ENCODE measurements at regions not wholly inside any gene's neighbourhood (a gene's known extent, or its start where the extent isn't known, plus 50 kb on each side); places are given as distances from the start of the nearest gene placed in this dataset.

DNA sequence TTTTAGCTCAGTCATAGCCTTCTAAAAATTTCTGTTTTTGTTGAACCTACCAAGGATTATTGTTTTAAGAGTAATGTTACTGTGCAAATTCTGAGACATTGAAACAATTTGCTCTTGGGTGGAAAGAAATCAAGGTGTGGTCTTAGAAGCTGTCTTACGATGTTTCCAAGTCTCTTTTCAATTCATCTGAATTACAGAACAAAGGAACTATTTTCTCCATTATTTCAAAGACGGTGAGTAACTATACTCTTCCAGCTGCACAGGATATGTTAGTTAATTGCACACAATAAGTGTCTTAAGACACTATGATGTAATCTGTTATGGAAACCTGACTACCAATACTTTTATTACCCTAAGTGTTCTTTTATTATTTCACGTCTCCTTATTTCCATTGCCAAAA lies 106.8 kb upstream of the POM121L12 start:
- TF ChIP-seq POLR2A (IDR thresholded peaks at IDR 0.05) = no peak
- TF ChIP-seq, protein P1, sequence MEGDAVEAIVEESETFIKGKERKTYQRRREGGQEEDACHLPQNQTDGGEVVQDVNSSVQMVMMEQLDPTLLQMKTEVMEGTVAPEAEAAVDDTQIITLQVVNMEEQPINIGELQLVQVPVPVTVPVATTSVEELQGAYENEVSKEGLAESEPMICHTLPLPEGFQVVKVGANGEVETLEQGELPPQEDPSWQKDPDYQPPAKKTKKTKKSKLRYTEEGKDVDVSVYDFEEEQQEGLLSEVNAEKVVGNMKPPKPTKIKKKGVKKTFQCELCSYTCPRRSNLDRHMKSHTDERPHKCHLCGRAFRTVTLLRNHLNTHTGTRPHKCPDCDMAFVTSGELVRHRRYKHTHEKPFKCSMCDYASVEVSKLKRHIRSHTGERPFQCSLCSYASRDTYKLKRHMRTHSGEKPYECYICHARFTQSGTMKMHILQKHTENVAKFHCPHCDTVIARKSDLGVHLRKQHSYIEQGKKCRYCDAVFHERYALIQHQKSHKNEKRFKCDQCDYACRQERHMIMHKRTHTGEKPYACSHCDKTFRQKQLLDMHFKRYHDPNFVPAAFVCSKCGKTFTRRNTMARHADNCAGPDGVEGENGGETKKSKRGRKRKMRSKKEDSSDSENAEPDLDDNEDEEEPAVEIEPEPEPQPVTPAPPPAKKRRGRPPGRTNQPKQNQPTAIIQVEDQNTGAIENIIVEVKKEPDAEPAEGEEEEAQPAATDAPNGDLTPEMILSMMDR (IDR thresholded peaks at IDR 0.05) = no peak
- no peak for TF ChIP-seq POLR2AphosphoS5 (IDR thresholded peaks at IDR 0.05)

All from breast epithelium (tissue), 3 donors.